Suprapubic skin (tissue), 3 donors: ENCODE measurements at regions not wholly inside any gene's neighbourhood (a gene's known extent, or its start where the extent isn't known, plus 50 kb on each side); places are given as distances from the start of the nearest gene placed in this dataset.

Experiments
- EP300 ChIP-seq: sonication (generic); formaldehyde crosslinking; IDR thresholded peaks from one replicate; pipeline ENCODE4 v1.6.1; 2017; ENCODE audit warnings: antibody characterized with exemption
- POLR2A ChIP-seq, 2 donors: fragments of 450-650 bp; IDR thresholded peaks; one replicate each; pipeline ENCODE4 v1.6.1; 2017; ENCODE audit warnings: antibody characterized with exemption in 2 of 2, mild to moderate bottlenecking in 2 of 2, moderate library complexity in 2 of 2
- TF ChIP-seq, protein P1 (sequence below), 2 donors: fragments of 200-600 bp in 1 of 2; fragments of 450-650 bp in 1 of 2; sonication (generic) in 1 of 2; IDR thresholded peaks; one replicate each; pipeline ENCODE4 v1.5.1; 2016 to 2019; ENCODE audit warnings: antibody characterized with exemption in 2 of 2, mild to moderate bottlenecking in 1 of 2, moderate library complexity in 1 of 2

DNA sequence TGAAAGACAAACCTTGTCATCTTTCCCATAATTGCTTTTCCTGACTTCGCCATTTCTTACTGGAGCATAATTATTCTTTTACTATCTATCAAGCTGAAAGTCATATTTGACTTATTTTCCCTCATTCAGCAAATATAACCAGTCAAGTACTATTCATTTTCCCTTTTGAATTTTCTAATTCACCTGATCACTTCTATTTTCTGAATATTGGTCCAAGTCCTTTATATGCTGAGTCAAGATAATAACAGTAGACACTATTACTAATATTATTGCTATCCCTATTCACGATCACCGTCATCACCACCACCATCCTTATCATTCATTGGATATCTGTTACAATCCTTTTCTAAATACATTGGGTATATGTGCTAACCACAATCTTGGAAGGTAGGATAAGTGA is 728.0 kb downstream of the NOVA1 start:
- TF ChIP-seq, protein P1, sequence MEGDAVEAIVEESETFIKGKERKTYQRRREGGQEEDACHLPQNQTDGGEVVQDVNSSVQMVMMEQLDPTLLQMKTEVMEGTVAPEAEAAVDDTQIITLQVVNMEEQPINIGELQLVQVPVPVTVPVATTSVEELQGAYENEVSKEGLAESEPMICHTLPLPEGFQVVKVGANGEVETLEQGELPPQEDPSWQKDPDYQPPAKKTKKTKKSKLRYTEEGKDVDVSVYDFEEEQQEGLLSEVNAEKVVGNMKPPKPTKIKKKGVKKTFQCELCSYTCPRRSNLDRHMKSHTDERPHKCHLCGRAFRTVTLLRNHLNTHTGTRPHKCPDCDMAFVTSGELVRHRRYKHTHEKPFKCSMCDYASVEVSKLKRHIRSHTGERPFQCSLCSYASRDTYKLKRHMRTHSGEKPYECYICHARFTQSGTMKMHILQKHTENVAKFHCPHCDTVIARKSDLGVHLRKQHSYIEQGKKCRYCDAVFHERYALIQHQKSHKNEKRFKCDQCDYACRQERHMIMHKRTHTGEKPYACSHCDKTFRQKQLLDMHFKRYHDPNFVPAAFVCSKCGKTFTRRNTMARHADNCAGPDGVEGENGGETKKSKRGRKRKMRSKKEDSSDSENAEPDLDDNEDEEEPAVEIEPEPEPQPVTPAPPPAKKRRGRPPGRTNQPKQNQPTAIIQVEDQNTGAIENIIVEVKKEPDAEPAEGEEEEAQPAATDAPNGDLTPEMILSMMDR (IDR thresholded peaks at IDR 0.05): no peak
- TF ChIP-seq EP300 (no peak), POLR2A (IDR thresholded peaks at IDR 0.05) (no peak)
